Mucosa of descending colon (tissue), 3 donors: ENCODE measurements at regions not wholly inside any gene's neighbourhood (a gene's known extent, or its start where the extent isn't known, plus 50 kb on each side); places are given as distances from the start of the nearest gene placed in this dataset.

ENCODE experiments used
- ATAC-seq: fragments of 200-7000 bp; cut with Tn5 transposase; one replicate; pipeline ENCODE4 v1.9.1; 2020; ENCODE audit warnings: mild to moderate bottlenecking, moderate library complexity
- DNase-seq, 3 donors: peaks; one replicate each; pipeline ENCODE4 v3.0.0-alpha.2; 2020
- H3K36me3 ChIP-seq: fragments of 200-600 bp; one replicate; pipeline ENCODE4 v1.8.0; 2021; ENCODE audit warnings: low read depth, mild to moderate bottlenecking
- H3K4me1 ChIP-seq: fragments of 200-600 bp; one replicate; pipeline ENCODE4 v1.8.0; 2021; ENCODE audit warnings: low read depth, mild to moderate bottlenecking
- H3K4me3 ChIP-seq: fragments of 200-600 bp; one replicate; pipeline ENCODE4 v1.8.0; 2021; ENCODE audit warnings: mild to moderate bottlenecking
- H3K9me3 ChIP-seq: fragments of 200-600 bp; one replicate; pipeline ENCODE4 v1.8.0; 2021; ENCODE audit warnings: mild to moderate bottlenecking
- CTCF ChIP-seq: fragments of 200-600 bp; IDR thresholded peaks from one replicate; pipeline ENCODE4 v1.8.0; 2022; ENCODE audit warnings: antibody characterized with exemption, mild to moderate bottlenecking
- intact Hi-C, 2 donors: fragments of 100-400 bp; cut with DNase I in 1 of 2; cut with micrococcal nuclease in 1 of 2; formaldehyde crosslinking; loops; one replicate each; pipeline versions ENCODE4 v1.11.0 to v1.11.1; 2022; cut with DNase I, micrococcal nuclease
- donor health status: DM: no; HTN: no; CAD: no; lungs with moderate emphysema.
- donor health status: DM: no; HTN: no; CAD: no.
- donor health status: DM: no; HTN: yes; CAD: no.

DNA sequence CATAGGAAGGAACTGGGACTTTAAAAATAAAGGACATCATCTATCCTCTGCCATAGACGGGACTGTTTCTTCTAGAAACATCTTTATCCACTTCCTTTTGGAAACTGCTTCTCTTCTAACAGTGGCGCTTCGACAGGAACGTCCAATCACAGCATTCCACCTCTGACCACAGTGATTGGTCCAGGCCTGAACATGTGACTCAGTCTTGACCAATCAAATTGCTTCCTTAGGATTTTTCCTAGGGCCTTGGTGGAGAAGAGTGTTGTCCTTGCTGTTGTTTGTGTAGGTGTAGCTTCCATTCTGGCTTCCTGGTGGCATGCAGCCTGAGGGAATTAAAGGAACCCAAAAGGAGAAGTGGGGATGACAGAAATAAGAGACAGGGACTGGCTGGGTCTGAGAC is 182.4 kb upstream of the TBX3 start:
- Histone ChIP-seq H3K4me1 (no peaks in the 10 kb centered on the region), H3K36me3 (no peaks in the 10 kb centered on the region), H3K4me3 (no peak overlapping the region), H3K9me3 (no peaks in the 10 kb centered on the region)
- TF ChIP-seq CTCF: no peak
- DNase-seq: no peak
- ATAC-seq: no peak
- intact Hi-C loops: loop anchor here in 1 of 2 donors (5.0 kb wide), 1 partner anchor 626 kb away; no protein-coding TSS in a partner anchor

DNA sequence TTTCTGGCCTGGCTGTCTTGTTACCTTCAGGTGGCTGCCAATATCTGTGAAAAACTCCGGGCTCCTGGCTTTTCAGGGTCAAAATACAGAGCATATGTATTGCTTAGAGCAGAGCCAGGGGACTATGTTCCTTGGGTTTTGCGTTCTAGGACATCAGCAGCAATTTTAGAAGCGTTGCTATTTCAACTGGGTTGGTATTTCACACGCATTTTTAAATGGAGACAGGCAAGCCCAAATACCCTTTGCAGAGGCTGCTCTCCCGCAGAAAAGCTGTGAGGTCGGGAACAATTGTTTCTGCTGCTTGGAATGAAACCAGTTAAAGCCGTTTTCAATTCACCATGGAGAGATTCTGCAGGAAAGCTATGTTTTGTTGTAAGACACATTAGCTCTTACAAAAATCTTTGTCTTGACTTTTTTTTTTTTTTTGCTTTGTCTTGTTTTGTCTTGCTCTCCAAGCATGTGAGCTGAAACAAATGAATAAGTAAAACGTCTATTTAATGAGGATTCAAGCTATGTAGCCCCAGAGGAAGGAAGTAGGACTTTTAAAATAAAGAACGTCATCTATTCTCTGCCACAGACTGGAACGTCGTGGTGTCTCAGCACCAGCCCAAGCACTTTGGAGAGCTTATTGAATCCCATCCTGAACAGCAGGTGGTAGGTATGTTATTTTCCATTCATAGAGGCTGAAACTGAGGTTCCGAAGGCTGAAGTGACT is 181.0 kb upstream of the TBX3 start:
- Histone ChIP-seq H3K4me3 (no peak overlapping the region), H3K36me3 (no peaks in the 10 kb centered on the region), H3K9me3 (no peaks in the 10 kb centered on the region), H3K4me1 (no peaks in the 10 kb centered on the region)
- TF ChIP-seq CTCF: no peak
- intact Hi-C loops: loop anchor here in 1 of 2 donors (5.0 kb wide), 1 partner anchor 627 kb away; no protein-coding TSS in a partner anchor
- ATAC-seq: no peak
- DNase-seq: no peak

- no peak overlapping the region for H3K4me3 ChIP-seq
- intact Hi-C loops: no loop called here
- H3K4me1 ChIP-seq: no peaks in the 10 kb centered on the region
- no peaks in the 10 kb centered on the region for H3K36me3 ChIP-seq
- DNase-seq (no peak), ATAC-seq (no peak)
- H3K9me3 ChIP-seq: no peaks in the 10 kb centered on the region
- no peak for TF ChIP-seq CTCF
Measured at GRCh38 chr12:114863911-114864310, 179.9 kb upstream of the TBX3 start.

DNA sequence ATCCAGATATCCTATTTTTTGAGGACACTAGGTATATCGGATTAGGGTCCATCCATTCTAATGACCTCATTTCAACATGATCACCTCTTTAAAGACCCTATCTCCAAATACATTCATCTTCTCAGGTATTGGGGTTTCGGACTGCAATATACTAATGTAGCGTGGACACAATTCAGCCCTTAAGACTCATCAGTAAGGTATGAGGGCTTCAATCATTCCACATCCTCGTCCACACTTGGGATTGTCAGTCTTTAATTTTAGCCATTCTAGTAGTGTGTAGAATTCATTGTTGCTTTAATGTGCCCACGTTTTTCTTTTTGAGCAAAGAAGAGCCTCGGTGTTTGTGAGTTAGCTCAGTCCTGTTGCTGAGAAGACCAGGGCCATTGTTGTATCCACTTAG is 177.0 kb upstream of the TBX3 start:
- Histone ChIP-seq H3K4me3 (no peak overlapping the region), H3K36me3 (no peaks in the 10 kb centered on the region), H3K4me1 (no peaks in the 10 kb centered on the region), H3K9me3 (no peaks in the 10 kb centered on the region)
- no peak for ATAC-seq
- no peak for TF ChIP-seq CTCF
- intact Hi-C loops: no loop called here
- no peak for DNase-seq

GRCh38 chr12:114858388-114859146 is 174.6 kb upstream of the TBX3 start:
- TF ChIP-seq CTCF: no peak
- peak in 1 of 3 donors; percentile 16 for DNase-seq
- intact Hi-C loops: no loop called here
- Histone ChIP-seq H3K4me1 (no peaks in the 10 kb centered on the region), H3K9me3 (no peaks in the 10 kb centered on the region), H3K36me3 (no peaks in the 10 kb centered on the region), H3K4me3 (no peak overlapping the region)
- ATAC-seq: peak; percentile 68
